Ishikawa (cell line): ENCODE measurements at regions not wholly inside any gene's neighbourhood (a gene's known extent, or its start where the extent isn't known, plus 50 kb on each side); places are given as distances from the start of the nearest gene placed in this dataset.

Source experiments
- CREB1 ChIP-seq: IDR thresholded peaks from 2 replicates; pipeline ENCODE4 v1.6.1; 2012; ENCODE audit warnings: low read depth
- EP300 ChIP-seq: IDR thresholded peaks from 2 replicates; pipeline ENCODE4 v1.6.1; 2012; ENCODE audit warnings: borderline replicate concordance
- MAX ChIP-seq: IDR thresholded peaks from 2 replicates; pipeline ENCODE4 v1.6.1; 2012
- TAF1 ChIP-seq: IDR thresholded peaks from 2 replicates; pipeline ENCODE4 v1.6.1; 2012; ENCODE audit warnings: low read depth, mild to moderate bottlenecking
- YY1 ChIP-seq: IDR thresholded peaks from 2 replicates; pipeline ENCODE4 v1.6.1; 2012; ENCODE audit warnings: low read depth

- no peak for TF ChIP-seq YY1
- no peak for TF ChIP-seq TAF1
- TF ChIP-seq EP300, result no peak
- TF ChIP-seq CREB1, result no peak
- TF ChIP-seq MAX, result no peak
These were observed 360.7 kb downstream of the ZEB2 start for GRCh38 chr2:144159240-144159639.
